ENCODE measurements at regions not wholly inside any gene's neighbourhood (a gene's known extent, or its start where the extent isn't known, plus 50 kb on each side); places are given as distances from the start of the nearest gene placed in this dataset.

GRCh38 chr2:78870343-78870967 lies 155.0 kb upstream of the REG3G start:
- Histone ChIP-seq H2AFZ (ENCODE audit: insufficient read depth, low read length, poor library complexity) (no peak overlapping the region), H3K4me1 (ENCODE audit: control insufficient read depth in 1 of 2, insufficient read depth in 2 of 2, low read length in 2 of 2) (peaks cover 0 to 2% of the 10 kb centered on the region in 2 experiments), H3K4ac (ENCODE audit: low read depth, low read length) (no peak overlapping the region), H3K14ac (ENCODE audit: low read length) (no peak overlapping the region), H3K9me3 (ENCODE audit: insufficient read depth, low read depth, low read length) (no peaks in the 10 kb centered on the region), H4K12ac (ENCODE audit: low read depth, low read length) (no peak overlapping the region), H2BK12ac (ENCODE audit: low read length) (no peak overlapping the region), H3K36me3 (ENCODE audit: control insufficient read depth in 1 of 2, insufficient read depth in 2 of 2, low read length in 2 of 2) (no peaks in the 10 kb centered on the region), H3K18ac (ENCODE audit: low read length) (no peak overlapping the region), H4K8ac (ENCODE audit: low read depth, low read length) (no peak overlapping the region), H3K79me1 (ENCODE audit: low read length) (no peaks in the 10 kb centered on the region), H2BK120ac (ENCODE audit: insufficient read depth, low read length, poor library complexity) (no peak overlapping the region), H3K23ac (ENCODE audit: low read length) (no peak overlapping the region), H3K27ac (ENCODE audit: low read depth, low read length) (no peak overlapping the region), H3K4me3 (ENCODE audit: low read depth, low read length) (no peak overlapping the region), H2AK5ac (ENCODE audit: low read length) (no peak overlapping the region), H3K9ac (ENCODE audit: low read length) (no peak overlapping the region), H3K79me2 (ENCODE audit: control insufficient read depth, insufficient read depth, low read length, poor library complexity) (no peaks in the 10 kb centered on the region), H3K4me2 (ENCODE audit: low read length) (no peak overlapping the region), H3K27me3 (ENCODE audit: insufficient read depth, low read length) (no peaks in the 10 kb centered on the region), H2BK5ac (ENCODE audit: low read depth, low read length, poor library complexity) (no peak overlapping the region), H4K91ac (ENCODE audit: low read depth, low read length) (no peak overlapping the region)
- WGBS (ENCODE audit: extremely low coverage, insufficient coverage, insufficient read length): no CpG with 5 or more reads among the region's 1 CpG
- DNase-seq: no peak

GRCh38 chr2:78873526-78873925 lies 152.0 kb upstream of the REG3G start:
- Histone ChIP-seq H4K12ac (ENCODE audit: low read depth, low read length) (no peak overlapping the region), H3K36me3 (ENCODE audit: control insufficient read depth in 1 of 2, insufficient read depth in 2 of 2, low read length in 2 of 2) (no peaks in the 10 kb centered on the region), H3K79me2 (ENCODE audit: control insufficient read depth, insufficient read depth, low read length, poor library complexity) (no peaks in the 10 kb centered on the region), H4K8ac (ENCODE audit: low read depth, low read length) (no peak overlapping the region), H3K14ac (ENCODE audit: low read length) (no peak overlapping the region), H2AFZ (ENCODE audit: insufficient read depth, low read length, poor library complexity) (no peak overlapping the region), H3K9ac (ENCODE audit: low read length) (no peak overlapping the region), H3K23ac (ENCODE audit: low read length) (no peak overlapping the region), H3K4me3 (ENCODE audit: low read depth, low read length) (no peak overlapping the region), H2AK5ac (ENCODE audit: low read length) (no peak overlapping the region), H3K27me3 (ENCODE audit: insufficient read depth, low read length) (no peaks in the 10 kb centered on the region), H3K4me1 (ENCODE audit: control insufficient read depth in 1 of 2, insufficient read depth in 2 of 2, low read length in 2 of 2) (peaks cover 0 to 2% of the 10 kb centered on the region in 2 experiments), H4K91ac (ENCODE audit: low read depth, low read length) (no peak overlapping the region), H2BK5ac (ENCODE audit: low read depth, low read length, poor library complexity) (no peak overlapping the region), H3K18ac (ENCODE audit: low read length) (no peak overlapping the region), H3K4ac (ENCODE audit: low read depth, low read length) (no peak overlapping the region), H2BK12ac (ENCODE audit: low read length) (no peak overlapping the region), H3K27ac (ENCODE audit: low read depth, low read length) (no peak overlapping the region), H2BK120ac (ENCODE audit: insufficient read depth, low read length, poor library complexity) (no peak overlapping the region), H3K79me1 (ENCODE audit: low read length) (no peaks in the 10 kb centered on the region), H3K4me2 (ENCODE audit: low read length) (no peak overlapping the region), H3K9me3 (ENCODE audit: insufficient read depth, low read depth, low read length) (no peaks in the 10 kb centered on the region)
- DNase-seq: no peak
- no CpG with 5 or more reads among the region's 1 CpG for WGBS (ENCODE audit: extremely low coverage, insufficient coverage, insufficient read length)

GRCh38 chr2:78876316-78876688 lies 149.2 kb upstream of the REG3G start:
- H3K4me3 ChIP-seq (ENCODE audit: low read depth, low read length): no peak overlapping the region
- H3K36me3 ChIP-seq (ENCODE audit: control insufficient read depth in 1 of 2, insufficient read depth in 2 of 2, low read length in 2 of 2): no peaks in the 10 kb centered on the region
- no peaks in the 10 kb centered on the region for H3K27me3 ChIP-seq (ENCODE audit: insufficient read depth, low read length)
- H2BK5ac ChIP-seq (ENCODE audit: low read depth, low read length, poor library complexity): no peak overlapping the region
- H3K18ac ChIP-seq (ENCODE audit: low read length): no peak overlapping the region
- H4K91ac ChIP-seq (ENCODE audit: low read depth, low read length): no peak overlapping the region
- H3K9ac ChIP-seq (ENCODE audit: low read length): no peak overlapping the region
- no peak overlapping the region for H3K4me2 ChIP-seq (ENCODE audit: low read length)
- no peak overlapping the region for H3K23ac ChIP-seq (ENCODE audit: low read length)
- H4K12ac ChIP-seq (ENCODE audit: low read depth, low read length): no peak overlapping the region
- H3K79me1 ChIP-seq (ENCODE audit: low read length): no peaks in the 10 kb centered on the region
- H2AK5ac ChIP-seq (ENCODE audit: low read length): no peak overlapping the region
- H3K14ac ChIP-seq (ENCODE audit: low read length): no peak overlapping the region
- H3K27ac ChIP-seq (ENCODE audit: low read depth, low read length): no peak overlapping the region
- H3K79me2 ChIP-seq (ENCODE audit: control insufficient read depth, insufficient read depth, low read length, poor library complexity): no peaks in the 10 kb centered on the region
- no peak for DNase-seq
- H3K4ac ChIP-seq (ENCODE audit: low read depth, low read length): no peak overlapping the region
- peaks cover 0 to under 1% of the 10 kb centered on the region in 2 experiments for H3K4me1 ChIP-seq (ENCODE audit: control insufficient read depth in 1 of 2, insufficient read depth in 2 of 2, low read length in 2 of 2)
- no CpG with 5 or more reads among the region's 2 CpGs for WGBS (ENCODE audit: extremely low coverage, insufficient coverage, insufficient read length)
- H2AFZ ChIP-seq (ENCODE audit: insufficient read depth, low read length, poor library complexity): no peak overlapping the region
- no peak overlapping the region for H2BK12ac ChIP-seq (ENCODE audit: low read length)
- H3K9me3 ChIP-seq (ENCODE audit: insufficient read depth, low read depth, low read length): no peaks in the 10 kb centered on the region
- no peak overlapping the region for H2BK120ac ChIP-seq (ENCODE audit: insufficient read depth, low read length, poor library complexity)
- no peak overlapping the region for H4K8ac ChIP-seq (ENCODE audit: low read depth, low read length)

- H3K9me3 ChIP-seq (ENCODE audit: insufficient read depth, low read depth, low read length): no peaks in the 10 kb centered on the region
- H3K9ac ChIP-seq (ENCODE audit: low read length): no peak overlapping the region
- no peaks in the 10 kb centered on the region for H3K36me3 ChIP-seq (ENCODE audit: control insufficient read depth in 1 of 2, insufficient read depth in 2 of 2, low read length in 2 of 2)
- H3K23ac ChIP-seq (ENCODE audit: low read length): no peak overlapping the region
- no CpG with 5 or more reads among the region's 1 CpG for WGBS (ENCODE audit: extremely low coverage, insufficient coverage, insufficient read length)
- H2BK5ac ChIP-seq (ENCODE audit: low read depth, low read length, poor library complexity): no peak overlapping the region
- no peak overlapping the region for H3K27ac ChIP-seq (ENCODE audit: low read depth, low read length)
- H3K4me2 ChIP-seq (ENCODE audit: low read length): no peak overlapping the region
- no peaks in the 10 kb centered on the region for H3K79me1 ChIP-seq (ENCODE audit: low read length)
- no peak overlapping the region for H4K12ac ChIP-seq (ENCODE audit: low read depth, low read length)
- no peaks in the 10 kb centered on the region for H3K79me2 ChIP-seq (ENCODE audit: control insufficient read depth, insufficient read depth, low read length, poor library complexity)
- no peak overlapping the region for H2BK120ac ChIP-seq (ENCODE audit: insufficient read depth, low read length, poor library complexity)
- H2BK12ac ChIP-seq (ENCODE audit: low read length): no peak overlapping the region
- H2AFZ ChIP-seq (ENCODE audit: insufficient read depth, low read length, poor library complexity): no peak overlapping the region
- no peaks in the 10 kb centered on the region for H3K27me3 ChIP-seq (ENCODE audit: insufficient read depth, low read length)
- H4K8ac ChIP-seq (ENCODE audit: low read depth, low read length): no peak overlapping the region
- H3K4me3 ChIP-seq (ENCODE audit: low read depth, low read length): no peak overlapping the region
- H3K4me1 ChIP-seq (ENCODE audit: control insufficient read depth in 1 of 2, insufficient read depth in 2 of 2, low read length in 2 of 2): no peaks in the 10 kb centered on the region
- no peak overlapping the region for H2AK5ac ChIP-seq (ENCODE audit: low read length)
- no peak overlapping the region for H4K91ac ChIP-seq (ENCODE audit: low read depth, low read length)
- DNase-seq: no peak
- no peak overlapping the region for H3K18ac ChIP-seq (ENCODE audit: low read length)
- no peak overlapping the region for H3K14ac ChIP-seq (ENCODE audit: low read length)
- no peak overlapping the region for H3K4ac ChIP-seq (ENCODE audit: low read depth, low read length)
These were observed 138.1 kb upstream of the REG3G start for GRCh38 chr2:78887446-78887845.

Data from trophoblast cell (in vitro differentiated cells and primary cell).